DMS 273 (cell line): ENCODE measurements at regions not wholly inside any gene's neighbourhood (a gene's known extent, or its start where the extent isn't known, plus 50 kb on each side); places are given as distances from the start of the nearest gene placed in this dataset.

Experiments used
- DNase-seq: peaks from one replicate; lab custom pipeline; 2025; ENCODE audit not compliant: unreplicated experiment; lab: John Stamatoyannopoulos, UW

- DNase-seq, result peak; percentile 82
Measured at GRCh38 chr11:19344661-19345518, 104.1 kb upstream of the E2F8 start.

GRCh38 chr11:19342036-19342435, 101.3 kb upstream of the E2F8 start:
- DNase-seq, result no peak

GRCh38 chr11:19338375-19338774, 97.6 kb upstream of the E2F8 start:
- no peak for DNase-seq

- DNase-seq, result no peak
Measured at GRCh38 chr11:19337779-19338178, 97.0 kb upstream of the E2F8 start.

GRCh38 chr11:19336331-19336730, 95.6 kb upstream of the E2F8 start:
- no peak for DNase-seq

- DNase-seq, result no peak
Measured at GRCh38 chr11:19332476-19332875, 91.7 kb upstream of the E2F8 start.

GRCh38 chr11:19330416-19330815, 89.7 kb upstream of the E2F8 start:
- no peak for DNase-seq

GRCh38 chr11:19329970-19330369, 89.2 kb upstream of the E2F8 start:
- no peak for DNase-seq

GRCh38 chr11:19328586-19329311, 88.0 kb upstream of the E2F8 start:
- DNase-seq, result peak; percentile 16

GRCh38 chr11:19327280-19327679, 86.5 kb upstream of the E2F8 start:
- no peak for DNase-seq

GRCh38 chr11:19326499-19326898, 85.8 kb upstream of the E2F8 start:
- peak; percentile 18 for DNase-seq

- no peak for DNase-seq
Measured at GRCh38 chr11:19323502-19323901, 82.8 kb upstream of the E2F8 start.

- no peak for DNase-seq
Measured at GRCh38 chr11:19321351-19321750, 80.6 kb upstream of the E2F8 start.

GRCh38 chr11:19320827-19321226, 80.1 kb upstream of the E2F8 start:
- DNase-seq, result no peak

GRCh38 chr11:19316434-19316833, 75.7 kb upstream of the E2F8 start:
- DNase-seq, result no peak

GRCh38 chr11:19315511-19315910, 74.8 kb upstream of the E2F8 start:
- DNase-seq, result no peak

GRCh38 chr11:19313140-19313539, 72.4 kb upstream of the E2F8 start:
- DNase-seq, result no peak

GRCh38 chr11:19311308-19312030, 70.7 kb upstream of the E2F8 start:
- peak; percentile 71 for DNase-seq

GRCh38 chr11:19307498-19307897, 66.8 kb upstream of the E2F8 start:
- DNase-seq, result peak; percentile 3

GRCh38 chr11:19306179-19306944, 65.6 kb upstream of the E2F8 start:
- no peak for DNase-seq

GRCh38 chr11:19301361-19301760, 60.6 kb upstream of the E2F8 start:
- DNase-seq, result no peak
